OCI-LY1 (cell line): ENCODE measurements at regions not wholly inside any gene's neighbourhood (a gene's known extent, or its start where the extent isn't known, plus 50 kb on each side); places are given as distances from the start of the nearest gene placed in this dataset.

ENCODE experiments used
- CTCF ChIP-seq: fragments of 200-600 bp; sonication (generic), shearing (Covaris generic); IDR thresholded peaks from 2 replicates; pipeline ENCODE4 v1.5.1; 2017; ENCODE audit warnings: mild to moderate bottlenecking, antibody characterized with exemption, low read length, moderate library complexity, mixed read lengths
- EZH2 ChIP-seq: fragments of 200-600 bp; sonication (generic), shearing (Covaris generic); IDR thresholded peaks from 2 replicates; pipeline ENCODE4 v1.8.0; 2017; ENCODE audit warnings: borderline replicate concordance, mixed run types, mild to moderate bottlenecking, antibody characterized with exemption, low read length, moderate library complexity, mixed read lengths

DNA sequence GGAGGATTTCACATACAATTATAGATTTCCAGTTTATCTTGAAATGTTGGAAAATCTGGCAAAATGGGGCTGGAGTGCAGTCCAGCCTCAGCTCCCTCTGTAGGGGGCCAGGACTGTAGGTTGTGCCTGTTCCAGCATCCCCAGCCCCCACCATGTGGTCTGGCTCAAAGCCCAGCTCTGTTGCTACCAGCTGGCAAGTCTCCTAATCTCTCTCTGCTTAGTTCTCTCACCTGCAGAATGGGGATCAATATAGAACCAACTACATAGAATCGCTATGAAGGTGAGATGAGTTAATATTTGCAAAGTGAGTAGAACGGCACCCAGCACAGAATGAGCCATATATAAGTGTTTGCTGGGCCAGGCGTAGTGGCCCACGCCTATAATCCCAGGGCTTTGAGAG, 50.0 kb upstream of the TARDBP start:
- TF ChIP-seq CTCF (no peak), EZH2 (no peak)
